Adrenal gland (tissue), 9 donors: ENCODE measurements at regions not wholly inside any gene's neighbourhood (a gene's known extent, or its start where the extent isn't known, plus 50 kb on each side); places are given as distances from the start of the nearest gene placed in this dataset.
A peak's percentile ranks its signal among the peaks of the same experiment; 100 is the strongest.

ENCODE experiments used
- DNase-seq, 7 donors: peaks; one replicate each; pipeline ENCODE4 v3.0.0-alpha.2; 2019 to 2020
- H3K27ac ChIP-seq, 5 donors: fragments of 200-600 bp; sonication (generic) in 4 of 5; 1 replicate in 3 of 5; 2 replicates in 2 of 5; pipeline versions ENCODE4 v1.5.1 to v1.8.0; 2016 to 2020; ENCODE audit warnings: mild to moderate bottlenecking in 1 of 5
- H3K27me3 ChIP-seq: fragments of 200-600 bp; 2 replicates; pipeline ENCODE4 v1.8.0; 2021
- H3K36me3 ChIP-seq, 2 donors: fragments of 200-600 bp; replicated peaks in 1 of 2; 1 replicate in 1 of 2; 2 replicates in 1 of 2; pipeline versions ENCODE4 v1.5.1 to v1.8.0; 2018 to 2022
- H3K4me1 ChIP-seq, 2 donors: fragments of 200-600 bp; replicated peaks in 1 of 2; 1 replicate in 1 of 2; 2 replicates in 1 of 2; pipeline versions ENCODE4 v1.5.1 to v1.8.0; 2018 to 2021
- H3K4me3 ChIP-seq, 4 donors: fragments of 200-600 bp; sonication (generic) in 3 of 4; one replicate each; pipeline ENCODE4 v1.5.1; 2016 to 2018
- H3K9me3 ChIP-seq, 3 donors: fragments of 200-600 bp; sonication (generic) in 1 of 3; replicated peaks in 1 of 3; 1 replicate in 2 of 3; 2 replicates in 1 of 3; pipeline versions ENCODE4 v1.5.1 to v1.8.0; 2016 to 2021
- POLR2A ChIP-seq, 2 donors: fragments of 450-650 bp; IDR thresholded peaks; one replicate each; pipeline ENCODE4 v1.6.1; 2017; ENCODE audit warnings: antibody characterized with exemption in 2 of 2, mild to moderate bottlenecking in 2 of 2, moderate library complexity in 1 of 2
- WGBS, 4 donors: extraction: QIAGEN DNeasy Blood & Tissue Kit in 2 of 4; methylation state at CpG; one replicate each; pipeline versions ENCODE4 v1.1.5 to v1.1.7; 2013 to 2017; 5-methylcytosine and 5-hydroxymethylcytosine counted together
- intact Hi-C, 2 donors: fragments of 100-400 bp; cut with DNase I; formaldehyde crosslinking; loops; one replicate each; pipeline versions ENCODE4 v1.14.1 to v1.15.0; 2022 to 2023
- TF ChIP-seq, protein P1 (sequence below), 6 experiments: fragments of 450-650 bp in 4 of 6; fragments of 200-600 bp in 2 of 6; sonication (generic) in 1 of 6; IDR thresholded peaks; 1 replicate in 5 of 6; 2 replicates in 1 of 6; pipeline versions ENCODE4 v1.5.1 to v1.8.0; 2016 to 2021; ENCODE audit warnings: antibody characterized with exemption in 6 of 6, mild to moderate bottlenecking in 2 of 6, moderate library complexity in 1 of 6
- donor health status: healthy with polysubstance abuse.
- donor health status: Bipolar disorder and iron deficiency.
- donor health status: DM: yes; HTN: yes; CAD: no.
- donor health status: DM: no; HTN: no; CAD: no.
- donor health status: DM: no; HTN: no; CAD: no.

DNA sequence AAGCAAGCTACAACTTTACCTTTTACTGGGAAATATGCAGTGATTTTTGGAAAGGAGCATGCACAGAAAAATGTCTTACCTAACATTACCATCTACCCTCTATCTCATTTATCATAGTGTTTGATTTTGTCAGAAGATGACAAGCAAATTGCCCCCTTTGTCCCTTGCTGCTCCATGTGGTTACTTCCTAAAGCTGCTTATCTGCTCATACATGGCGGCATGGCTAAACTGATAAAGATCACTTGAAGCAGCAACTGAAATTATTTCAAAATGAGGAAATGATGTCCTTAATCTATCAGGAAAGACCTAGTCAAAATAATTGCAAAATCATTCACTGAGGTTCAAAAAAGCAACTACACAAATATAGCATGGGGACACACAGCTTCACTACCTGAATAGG lies 1198.5 kb upstream of the SORCS1 start:
- Histone ChIP-seq H3K27me3 (no peaks in the 10 kb centered on the region), H3K9me3 (no peaks in the 10 kb centered on the region), H3K4me1 (no peaks in the 10 kb centered on the region), H3K36me3 (no peaks in the 10 kb centered on the region), H3K27ac (no peak overlapping the region), H3K4me3 (no peak overlapping the region)
- TF ChIP-seq, protein P1, sequence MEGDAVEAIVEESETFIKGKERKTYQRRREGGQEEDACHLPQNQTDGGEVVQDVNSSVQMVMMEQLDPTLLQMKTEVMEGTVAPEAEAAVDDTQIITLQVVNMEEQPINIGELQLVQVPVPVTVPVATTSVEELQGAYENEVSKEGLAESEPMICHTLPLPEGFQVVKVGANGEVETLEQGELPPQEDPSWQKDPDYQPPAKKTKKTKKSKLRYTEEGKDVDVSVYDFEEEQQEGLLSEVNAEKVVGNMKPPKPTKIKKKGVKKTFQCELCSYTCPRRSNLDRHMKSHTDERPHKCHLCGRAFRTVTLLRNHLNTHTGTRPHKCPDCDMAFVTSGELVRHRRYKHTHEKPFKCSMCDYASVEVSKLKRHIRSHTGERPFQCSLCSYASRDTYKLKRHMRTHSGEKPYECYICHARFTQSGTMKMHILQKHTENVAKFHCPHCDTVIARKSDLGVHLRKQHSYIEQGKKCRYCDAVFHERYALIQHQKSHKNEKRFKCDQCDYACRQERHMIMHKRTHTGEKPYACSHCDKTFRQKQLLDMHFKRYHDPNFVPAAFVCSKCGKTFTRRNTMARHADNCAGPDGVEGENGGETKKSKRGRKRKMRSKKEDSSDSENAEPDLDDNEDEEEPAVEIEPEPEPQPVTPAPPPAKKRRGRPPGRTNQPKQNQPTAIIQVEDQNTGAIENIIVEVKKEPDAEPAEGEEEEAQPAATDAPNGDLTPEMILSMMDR (IDR thresholded peaks at IDR 0.05): no peak
- no peak for TF ChIP-seq POLR2A (IDR thresholded peaks at IDR 0.05)
- no peak for DNase-seq
- 82 to 93% (median 91%) methylated on average over 1 of the region's 1 CpG for WGBS, 4 donors
- intact Hi-C loops: no loop called here

DNA sequence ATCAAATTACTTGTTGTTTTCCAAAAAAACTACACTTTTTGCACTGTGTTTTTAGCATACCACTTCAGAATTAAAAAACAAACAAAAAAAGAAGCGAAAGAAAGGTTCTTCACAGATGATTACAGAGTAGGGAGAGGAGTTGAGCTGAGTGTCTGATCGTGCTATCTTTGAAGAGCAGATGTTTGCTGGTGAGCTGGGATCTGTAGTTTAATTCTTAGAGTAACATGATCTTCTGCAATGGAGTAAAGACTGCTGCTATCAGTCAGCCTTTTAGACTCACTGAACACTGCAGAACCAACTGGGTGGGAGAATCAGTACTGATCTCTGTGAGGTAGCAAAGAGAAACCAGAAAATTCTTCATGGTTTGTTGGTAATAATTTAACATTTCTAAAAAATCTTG lies 1197.8 kb upstream of the SORCS1 start:
- 62 to 84% (median 79%) methylated on average over 2 of the region's 2 CpGs for WGBS, 4 donors
- intact Hi-C loops: no loop called here
- TF ChIP-seq POLR2A (IDR thresholded peaks at IDR 0.05): no peak
- TF ChIP-seq, protein P1 (IDR thresholded peaks at IDR 0.05): no peak
- Histone ChIP-seq H3K27me3 (no peaks in the 10 kb centered on the region), H3K4me1 (no peaks in the 10 kb centered on the region), H3K4me3 (no peak overlapping the region), H3K36me3 (no peaks in the 10 kb centered on the region), H3K27ac (no peak overlapping the region), H3K9me3 (no peaks in the 10 kb centered on the region)
- DNase-seq: no peak

DNA sequence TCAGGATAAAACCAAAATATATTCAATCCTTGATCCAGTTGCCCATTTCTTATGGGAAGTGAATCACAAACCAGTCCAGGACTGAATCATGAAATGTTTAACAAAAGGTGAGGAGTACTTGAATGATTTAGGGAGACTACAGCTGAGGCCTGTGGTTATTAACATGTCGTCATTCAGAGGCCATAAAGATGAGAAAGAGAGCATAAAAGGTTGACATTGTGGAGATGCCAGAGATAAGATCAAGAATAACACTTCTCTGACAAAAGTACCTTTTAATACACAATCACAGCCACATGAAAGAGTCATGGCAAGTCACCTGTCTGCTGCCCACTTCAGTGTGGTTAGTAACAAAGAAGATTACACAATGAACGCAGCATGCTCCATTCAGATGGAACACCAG lies 1195.7 kb upstream of the SORCS1 start:
- no peak overlapping the region for H3K27ac ChIP-seq
- no peaks in the 10 kb centered on the region for H3K4me1 ChIP-seq
- WGBS, 4 donors: 50 to 63% (median 56%) methylated on average over 2 of the region's 2 CpGs
- H3K4me3 ChIP-seq: no peak overlapping the region
- intact Hi-C loops: no loop called here
- H3K36me3 ChIP-seq: no peaks in the 10 kb centered on the region
- TF ChIP-seq, protein P1 (IDR thresholded peaks at IDR 0.05): no peak
- no peak for TF ChIP-seq POLR2A (IDR thresholded peaks at IDR 0.05)
- no peaks in the 10 kb centered on the region for H3K9me3 ChIP-seq
- no peaks in the 10 kb centered on the region for H3K27me3 ChIP-seq
- DNase-seq: no peak

DNA sequence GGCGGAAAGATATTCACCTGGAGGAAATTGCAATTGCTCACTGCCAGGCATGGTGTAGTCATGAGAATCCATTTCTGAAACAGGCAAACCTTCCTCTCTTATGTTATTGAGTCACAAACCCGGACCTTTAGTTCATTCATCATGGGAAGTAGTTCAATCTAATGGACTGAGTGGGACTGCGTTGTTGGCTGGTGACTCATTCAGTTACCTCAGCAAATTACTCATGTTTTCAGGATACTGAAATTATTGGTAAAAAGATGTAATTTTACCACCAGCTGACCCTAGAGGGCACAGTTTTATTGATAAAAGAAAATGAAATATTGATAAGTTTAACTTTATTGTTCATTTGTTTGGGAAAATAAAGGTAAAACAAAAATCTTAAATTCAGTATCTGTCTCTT lies 1194.4 kb upstream of the SORCS1 start:
- TF ChIP-seq, protein P1 (IDR thresholded peaks at IDR 0.05): no peak
- TF ChIP-seq POLR2A (IDR thresholded peaks at IDR 0.05): no peak
- intact Hi-C loops: no loop called here
- WGBS, 4 donors: 11 to 32% (median 16%) methylated on average over 3 of the region's 3 CpGs

More for the DNA sequence above, 1194.4 kb upstream of the SORCS1 start:
- Histone ChIP-seq H3K4me3 (no peak overlapping the region), H3K9me3 (no peaks in the 10 kb centered on the region), H3K27me3 (no peaks in the 10 kb centered on the region), H3K4me1 (no peaks in the 10 kb centered on the region), H3K36me3 (no peaks in the 10 kb centered on the region), H3K27ac (no peak overlapping the region)
- DNase-seq: peak in 1 of 7 donors; percentile 17
